Upper lobe of left lung (tissue), 6 donors: ENCODE measurements at regions not wholly inside any gene's neighbourhood (a gene's known extent, or its start where the extent isn't known, plus 50 kb on each side); places are given as distances from the start of the nearest gene placed in this dataset.
"Not testable (repeated sequence)": the region's sequence is repeated elsewhere in the genome, so short reads cannot be mapped to it uniquely, and the experiment has no call there.

Experiments used
- ATAC-seq, 2 donors: fragments of 200-7000 bp; cut with Tn5 transposase; one replicate each; pipeline ENCODE4 v1.9.1; 2022; ENCODE audit warnings: mild to moderate bottlenecking in 2 of 2, moderate library complexity in 2 of 2; ENCODE audit not compliant: low FRiP score in 2 of 2
- DNase-seq, 2 donors: peaks; one replicate each; pipeline ENCODE4 v3.0.0-alpha.2; 2019 to 2020
- H3K27ac ChIP-seq, 4 donors: fragments of 200-600 bp; sonication (generic); one replicate each; pipeline ENCODE4 v1.5.1; 2016 to 2019
- H3K27me3 ChIP-seq, 4 donors: fragments of 200-600 bp; sonication (generic); one replicate each; pipeline ENCODE4 v1.5.1; 2017 to 2019
- H3K36me3 ChIP-seq, 4 donors: fragments of 200-600 bp; sonication (generic); one replicate each; pipeline ENCODE4 v1.5.1; 2016 to 2019
- H3K4me1 ChIP-seq, 4 donors: fragments of 200-600 bp; sonication (generic); one replicate each; pipeline ENCODE4 v1.5.1; 2018 to 2019
- H3K4me3 ChIP-seq, 4 donors: fragments of 200-600 bp; sonication (generic); one replicate each; pipeline ENCODE4 v1.5.1; 2017 to 2019; ENCODE audit warnings: mild to moderate bottlenecking in 2 of 4, moderate library complexity in 1 of 4
- H3K9me3 ChIP-seq, 4 donors: fragments of 200-600 bp; sonication (generic); one replicate each; pipeline ENCODE4 v1.5.1; 2018 to 2019
- CTCF ChIP-seq, 6 experiments: fragments of 450-650 bp in 4 of 6; fragments of 200-600 bp in 2 of 6; sonication (generic) in 2 of 6; IDR thresholded peaks; one replicate each; pipeline ENCODE4 v1.5.1; 2016 to 2019; ENCODE audit warnings: antibody characterized with exemption in 6 of 6
- EP300 ChIP-seq, 4 donors: sonication (generic); formaldehyde crosslinking; IDR thresholded peaks; one replicate each; pipeline ENCODE4 v1.5.1; 2017; ENCODE audit warnings: antibody characterized with exemption in 4 of 4, control low read depth in 2 of 4
- POLR2A ChIP-seq, 4 donors: fragments of 450-650 bp; IDR thresholded peaks; one replicate each; pipeline ENCODE4 v1.5.1; 2016 to 2017; ENCODE audit warnings: antibody characterized with exemption in 4 of 4, mild to moderate bottlenecking in 2 of 4
- POLR2AphosphoS5 ChIP-seq, 2 donors: sonication (generic); formaldehyde crosslinking; IDR thresholded peaks; one replicate each; pipeline ENCODE4 v1.5.1; 2017; ENCODE audit warnings: antibody characterized with exemption in 2 of 2
- WGBS, 2 donors: methylation state at CpG; one replicate each; pipeline ENCODE4 v1.1.5; 2017 to 2018; 5-methylcytosine and 5-hydroxymethylcytosine counted together
- donor health status: DM: no; HTN: no; CAD: no; lungs with moderate emphysema.
- donor health status: DM: no; HTN: yes; CAD: no; lungs with severe emphysema.

GRCh38 chr20:29756664-29757063 lies 1500.8 kb upstream of the DEFB115 start:
- Histone ChIP-seq H3K27ac (no peak overlapping the region), H3K4me1 (no peaks in the 10 kb centered on the region), H3K36me3 (no peaks in the 10 kb centered on the region), H3K9me3 (peaks cover 0 to 6% (median 0%) of the 10 kb centered on the region in 4 donors), H3K4me3 (no peak overlapping the region), H3K27me3 (no peaks in the 10 kb centered on the region)
- TF ChIP-seq CTCF (IDR thresholded peaks at IDR 0.05) = no peak
- no peak for TF ChIP-seq EP300 (IDR thresholded peaks at IDR 0.05)
- no peak for TF ChIP-seq POLR2A (IDR thresholded peaks at IDR 0.05)
- TF ChIP-seq POLR2AphosphoS5 (IDR thresholded peaks at IDR 0.05) = no peak
- ATAC-seq = no peak
- 82 to 92% methylated on average over 16 to 17 of the region's 17 CpGs for WGBS, 2 donors
- DNase-seq = no peak

- H3K4me1 ChIP-seq, H3K4me3 ChIP-seq, ATAC-seq, H3K27ac ChIP-seq, H3K27me3 ChIP-seq, H3K36me3 ChIP-seq: not testable (repeated sequence)
- peak in 1 of 2 donors; percentile 65 for DNase-seq
- 23 to 59% methylated on average over 15 to 31 of the region's 45 CpGs for WGBS, 2 donors
- peaks cover 0 to 10% (median 0%) of the 10 kb centered on the region in 4 donors for H3K9me3 ChIP-seq
These were observed 1495.7 kb upstream of the DEFB115 start for GRCh38 chr20:29761621-29762385.

GRCh38 chr20:29762620-29763019 lies 1494.8 kb upstream of the DEFB115 start:
- Histone ChIP-seq H3K27me3 (no peaks in the 10 kb centered on the region), H3K4me1 (no peaks in the 10 kb centered on the region), H3K36me3 (no peaks in the 10 kb centered on the region), H3K9me3 (peaks cover 0 to 10% (median 0%) of the 10 kb centered on the region in 4 donors), H3K4me3 (no peak overlapping the region), H3K27ac (no peak overlapping the region)
- DNase-seq (peak in 1 of 2 donors; percentile 34), ATAC-seq (no peak)
- TF ChIP-seq POLR2A (IDR thresholded peaks at IDR 0.05) (no peak), CTCF (IDR thresholded peaks at IDR 0.05) (no peak), EP300 (IDR thresholded peaks at IDR 0.05) (no peak), POLR2AphosphoS5 (IDR thresholded peaks at IDR 0.05) (no peak)
- WGBS, 2 donors = 15 to 52% methylated on average over 20 to 21 of the region's 21 CpGs

GRCh38 chr20:29763821-29764511 lies 1493.5 kb upstream of the DEFB115 start:
- WGBS, 2 donors = 47 to 71% methylated on average over 29 of the region's 29 CpGs
- Histone ChIP-seq H3K27ac (no peak overlapping the region), H3K27me3 (no peaks in the 10 kb centered on the region), H3K4me1 (no peaks in the 10 kb centered on the region), H3K9me3 (peaks cover 0 to 10% (median 0%) of the 10 kb centered on the region in 4 donors), H3K4me3 (no peak overlapping the region), H3K36me3 (no peaks in the 10 kb centered on the region)
- ATAC-seq = no peak
- peak in 1 of 2 donors; percentile 59 for DNase-seq
- TF ChIP-seq POLR2A (IDR thresholded peaks at IDR 0.05) = no peak

GRCh38 chr20:29764922-29765610 lies 1492.4 kb upstream of the DEFB115 start:
- H3K27me3 ChIP-seq, H3K27ac ChIP-seq, H3K4me1 ChIP-seq, H3K36me3 ChIP-seq, ATAC-seq: not testable (repeated sequence)
- H3K9me3 ChIP-seq = peaks cover 0 to 10% (median 0%) of the 10 kb centered on the region in 4 donors
- TF ChIP-seq CTCF (IDR thresholded peaks at IDR 0.05) = peak in 2 of 6 experiments; percentile 11 to 57
- WGBS, 2 donors = 33 to 47% methylated on average over 12 to 25 of the region's 25 CpGs
- peak in 1 of 2 donors; percentile 44 for DNase-seq
- peak overlapping the region in 1 of 4 donors; percentile 20 for H3K4me3 ChIP-seq

- 27 to 50% methylated on average over 2 of the region's 2 CpGs for WGBS, 2 donors
- H3K27ac ChIP-seq, H3K36me3 ChIP-seq, H3K9me3 ChIP-seq, H3K4me3 ChIP-seq, H3K27me3 ChIP-seq, H3K4me1 ChIP-seq, ATAC-seq, DNase-seq: not testable (repeated sequence)
These were observed 1479.4 kb upstream of the DEFB115 start for GRCh38 chr20:29778033-29778432.

- not testable (repeated sequence) for H3K9me3 ChIP-seq, H3K27ac ChIP-seq, DNase-seq, H3K4me1 ChIP-seq, ATAC-seq, H3K36me3 ChIP-seq, H3K27me3 ChIP-seq, H3K4me3 ChIP-seq
- WGBS, 2 donors = 76 to 78% methylated on average over 7 of the region's 7 CpGs
These were observed 1476.2 kb upstream of the DEFB115 start for GRCh38 chr20:29781217-29781616.

GRCh38 chr20:29781891-29782290 lies 1475.6 kb upstream of the DEFB115 start:
- not testable (repeated sequence) for H3K27me3 ChIP-seq, DNase-seq, H3K27ac ChIP-seq, H3K9me3 ChIP-seq, ATAC-seq, H3K36me3 ChIP-seq, H3K4me3 ChIP-seq, H3K4me1 ChIP-seq
- 77 to 78% methylated on average over 8 of the region's 8 CpGs for WGBS, 2 donors

- 85 to 87% methylated on average over 12 to 16 of the region's 16 CpGs for WGBS, 2 donors
- DNase-seq = peak in 1 of 2 donors; percentile 73
These were observed 1470.0 kb upstream of the DEFB115 start for GRCh38 chr20:29787456-29787855.

More at GRCh38 chr20:29787456-29787855, 1470.0 kb upstream of the DEFB115 start:
- not testable (repeated sequence) for H3K9me3 ChIP-seq, H3K4me1 ChIP-seq, H3K4me3 ChIP-seq, H3K27ac ChIP-seq, ATAC-seq, H3K27me3 ChIP-seq, H3K36me3 ChIP-seq
